AG04449 (cell line): ENCODE measurements at regions not wholly inside any gene's neighbourhood (a gene's known extent, or its start where the extent isn't known, plus 50 kb on each side); places are given as distances from the start of the nearest gene placed in this dataset.
"Not testable (repeated sequence)": the region's sequence is repeated elsewhere in the genome, so short reads cannot be mapped to it uniquely, and the experiment has no call there.

Experiments used
- CTCF ChIA-PET: fragments of 350-600 bp; formaldehyde crosslinking; extraction: SDS; loops from one replicate; lab custom pipeline; 2021; ENCODE audit warnings: antibody characterized with exemption; lab: Yijun Ruan, JAX
- POLR2A ChIA-PET: fragments of 400-600, 350-600 bp; formaldehyde crosslinking; extraction: SDS; loops from one replicate; lab custom pipeline; 2020; ENCODE audit warnings: antibody characterized with exemption, inconsistent platforms; lab: Yijun Ruan, JAX
- DNase-seq: peaks from one replicate; pipeline ENCODE4 v3.0.0-alpha.2; 2010; ENCODE audit warnings: low read depth, low spot score
- H3K4me3 ChIP-seq: 2 replicates; pipeline ENCODE4 v1.5.1; 2011; ENCODE audit warnings: low read depth, mild to moderate bottlenecking, control low read depth, low read length
- CTCF ChIP-seq: IDR thresholded peaks from one replicate; pipeline ENCODE4 v1.5.1; 2011; ENCODE audit warnings: mild to moderate bottlenecking, moderate library complexity, low read length, control low read depth, inconsistent platforms; ENCODE audit not compliant: insufficient read depth; ENCODE audit errors: missing control alignments

GRCh38 chr4:38466401-38466800 is 197.6 kb upstream of the KLF3 start:
- TF ChIP-seq CTCF: no peak
- no peak for DNase-seq
- ChIA-PET CTCF (interaction anchor here (0.8 to 0.9 kb wide), 2 partner anchors 9 to 146 kb away, joined by 3 read pairs; no protein-coding TSS in a partner anchor), POLR2A (no interaction called here)
- H3K4me3 ChIP-seq: no peak overlapping the region

- H3K4me3 ChIP-seq: no peak overlapping the region
- TF ChIP-seq CTCF: no peak
- POLR2A ChIA-PET: no interaction called here
- CTCF ChIA-PET: no interaction called here
- DNase-seq: no peak
These were observed 196.7 kb upstream of the KLF3 start for GRCh38 chr4:38467296-38467695.

- no peak overlapping the region for H3K4me3 ChIP-seq
- ChIA-PET CTCF (interaction anchor here (1.1 kb wide), 1 partner anchor 27 kb away, joined by 3 read pairs; no protein-coding TSS in a partner anchor), POLR2A (no interaction called here)
- no peak for TF ChIP-seq CTCF
- DNase-seq: no peak
These were observed 195.6 kb upstream of the KLF3 start for GRCh38 chr4:38468339-38468866.

GRCh38 chr4:38469410-38469809 is 194.6 kb upstream of the KLF3 start:
- ChIA-PET POLR2A (no interaction called here), CTCF (interaction anchor here (1.1 kb wide), 1 partner anchor 26 kb away, joined by 3 read pairs; no protein-coding TSS in a partner anchor)
- H3K4me3 ChIP-seq: no peak overlapping the region
- no peak for TF ChIP-seq CTCF
- no peak for DNase-seq

- DNase-seq: no peak
- no peak overlapping the region for H3K4me3 ChIP-seq
- POLR2A ChIA-PET: no interaction called here
- CTCF ChIA-PET: no interaction called here
- TF ChIP-seq CTCF: no peak
These were observed 193.2 kb upstream of the KLF3 start for GRCh38 chr4:38470735-38471262.

- POLR2A ChIA-PET: no interaction called here
- CTCF ChIA-PET: no interaction called here
- no peak overlapping the region for H3K4me3 ChIP-seq
- TF ChIP-seq CTCF: no peak
- DNase-seq: no peak
These were observed 181.3 kb upstream of the KLF3 start for GRCh38 chr4:38482696-38483095.

- DNase-seq, POLR2A ChIA-PET, H3K4me3 ChIP-seq, CTCF ChIA-PET: not testable (repeated sequence)
These were observed 180.4 kb upstream of the KLF3 start for GRCh38 chr4:38483628-38484027.
